ENCODE measurements at regions not wholly inside any gene's neighbourhood (a gene's known extent, or its start where the extent isn't known, plus 50 kb on each side); places are given as distances from the start of the nearest gene placed in this dataset.

GRCh38 chr4:65943076-65943475, 272.8 kb upstream of the EPHA5 start:
- no peak for TF ChIP-seq TAF1 (IDR thresholded peaks at IDR 0.05; ENCODE audit: low read depth, low read length)
- no peak for TF ChIP-seq POLR2AphosphoS5 (IDR thresholded peaks at IDR 0.05; ENCODE audit: low read depth, low read length)
- TF ChIP-seq SPI1 (IDR thresholded peaks at IDR 0.05; ENCODE audit: low read depth, low read length) = no peak
